Right hindlimb (tissue), 1 donor: ENCODE measurements at regions not wholly inside any gene's neighbourhood (a gene's known extent, or its start where the extent isn't known, plus 50 kb on each side); places are given as distances from the start of the nearest gene placed in this dataset.
A peak's percentile ranks its signal among the peaks of the same experiment; 100 is the strongest.

ENCODE experiments used
- DNase-seq: peaks from one replicate; pipeline ENCODE4 v3.0.0-alpha.2; 2018

DNA sequence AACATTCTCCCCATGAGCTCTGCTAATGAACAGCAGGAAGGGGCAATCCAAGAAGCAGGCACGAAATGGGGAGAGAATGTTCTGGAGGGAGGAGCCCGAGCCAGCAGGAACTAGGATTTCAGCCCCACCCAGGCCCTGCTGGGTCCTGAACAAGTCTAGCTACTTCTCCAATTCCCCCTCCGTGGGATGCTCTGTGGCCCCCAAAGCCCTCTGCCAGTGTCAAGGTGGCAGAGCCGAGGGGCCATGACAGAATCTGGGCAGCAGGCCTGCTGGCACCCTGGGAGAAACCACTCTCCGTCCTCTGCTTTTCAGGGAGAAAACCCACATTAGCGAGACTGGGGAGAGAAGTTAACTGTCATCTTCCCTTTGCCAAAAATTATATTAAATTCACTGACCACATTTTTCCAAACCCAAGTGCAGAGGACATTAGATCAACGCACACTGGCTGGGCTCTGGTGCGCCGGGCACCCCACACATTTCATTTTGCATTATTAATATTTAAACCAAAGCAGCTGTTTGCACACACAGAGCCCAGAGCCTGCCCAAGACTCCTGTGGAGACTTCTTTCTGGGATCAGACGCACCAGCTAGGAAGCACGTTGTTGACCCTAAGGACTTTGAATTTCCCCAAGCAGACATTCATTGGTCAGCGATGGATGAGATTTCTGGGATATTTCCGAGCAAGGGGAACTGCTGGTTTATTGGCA lies 80.2 kb upstream of the PKDCC start:
- DNase-seq = peak; percentile 85

DNA sequence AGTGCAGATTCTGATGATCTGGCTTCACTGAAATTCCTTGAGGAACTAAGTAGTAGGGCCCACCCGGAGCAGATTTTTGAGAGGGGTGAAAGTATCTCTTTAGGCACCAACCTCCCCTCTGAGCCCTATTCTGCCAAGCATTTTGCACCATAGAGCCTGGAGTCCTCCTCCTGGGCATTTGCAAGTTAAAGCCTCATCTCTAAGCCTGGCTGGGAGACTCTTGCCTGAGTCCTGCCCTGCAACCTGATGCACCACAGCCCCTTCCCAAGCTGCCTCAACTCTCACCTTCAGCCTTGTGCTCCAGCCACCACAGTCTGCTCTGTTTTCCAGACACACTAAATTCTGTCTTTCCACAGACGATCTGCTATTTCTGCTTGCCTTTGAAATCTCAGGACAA lies 79.6 kb upstream of the PKDCC start:
- DNase-seq = no peak

DNA sequence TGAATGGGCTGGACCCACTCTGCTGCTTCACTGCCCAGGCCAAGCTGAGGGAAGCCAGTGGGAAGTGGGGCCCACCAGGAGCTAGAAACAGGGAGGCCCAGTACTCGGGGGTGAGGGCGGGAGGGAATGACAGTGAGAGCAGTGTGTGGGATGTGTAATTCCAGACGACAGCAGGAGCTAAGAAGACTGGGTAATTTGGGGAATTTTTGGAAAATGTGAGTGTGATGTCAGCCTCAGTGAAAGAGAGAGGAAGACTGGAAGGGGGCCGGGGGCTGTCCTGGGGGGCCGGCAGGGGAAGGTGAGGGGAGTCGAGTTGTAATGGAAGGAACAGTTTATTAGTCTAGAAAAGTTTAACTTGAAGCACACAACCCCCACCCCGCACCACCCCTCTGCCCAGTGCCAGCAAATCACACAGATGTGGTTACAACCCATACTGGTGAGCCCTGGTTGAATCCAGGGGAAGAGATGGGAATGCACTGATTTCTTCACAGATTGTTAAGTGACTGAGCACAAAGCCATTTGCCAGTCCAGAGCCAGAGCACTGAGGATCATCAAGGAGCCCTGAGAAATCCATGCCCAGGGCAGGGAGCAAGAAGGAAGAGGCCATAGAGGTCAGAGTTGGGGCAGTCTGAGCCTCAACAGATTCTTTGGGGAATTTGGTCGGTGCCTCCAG lies 76.7 kb upstream of the PKDCC start:
- peak; percentile 64 for DNase-seq

DNA sequence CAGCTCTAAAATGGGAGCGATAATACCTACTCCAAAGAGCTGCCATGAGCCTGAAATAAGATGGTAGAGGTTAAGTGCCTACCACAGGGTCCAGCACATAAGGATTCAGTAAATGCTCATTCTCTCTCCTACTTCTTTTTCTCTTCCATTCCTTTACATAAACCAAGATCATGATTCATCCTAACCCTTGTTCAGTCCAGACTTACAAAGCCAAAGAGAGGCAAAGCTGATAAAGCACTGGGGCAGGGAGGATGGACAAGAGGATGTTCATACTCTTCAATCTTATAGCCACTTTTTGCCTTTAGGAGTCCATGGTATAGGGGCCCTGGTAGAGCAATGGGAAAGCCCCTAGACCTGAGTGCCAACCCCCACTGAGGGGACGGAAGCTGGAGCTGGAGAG lies 75.6 kb upstream of the PKDCC start:
- no peak for DNase-seq

DNA sequence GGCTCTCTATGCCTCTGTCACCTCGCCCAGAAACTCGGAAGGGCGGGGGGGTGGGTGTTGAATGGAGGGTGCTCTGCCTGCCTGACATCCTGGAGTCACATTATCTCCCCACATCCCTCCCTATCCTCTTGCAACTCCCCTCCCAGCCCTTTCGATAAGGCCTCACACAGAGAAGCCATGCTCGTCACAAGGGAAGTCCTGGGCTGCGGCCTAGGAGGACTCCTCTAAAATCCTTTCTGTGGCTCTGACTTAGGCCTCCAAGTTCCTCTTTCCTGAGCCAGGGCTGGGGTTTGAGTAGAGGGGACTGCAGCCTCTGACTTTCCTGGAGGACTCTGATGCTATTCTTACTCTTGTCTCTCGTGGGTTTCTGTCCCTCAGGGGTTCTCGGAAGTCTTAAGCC lies 75.0 kb upstream of the PKDCC start:
- no peak for DNase-seq

DNA sequence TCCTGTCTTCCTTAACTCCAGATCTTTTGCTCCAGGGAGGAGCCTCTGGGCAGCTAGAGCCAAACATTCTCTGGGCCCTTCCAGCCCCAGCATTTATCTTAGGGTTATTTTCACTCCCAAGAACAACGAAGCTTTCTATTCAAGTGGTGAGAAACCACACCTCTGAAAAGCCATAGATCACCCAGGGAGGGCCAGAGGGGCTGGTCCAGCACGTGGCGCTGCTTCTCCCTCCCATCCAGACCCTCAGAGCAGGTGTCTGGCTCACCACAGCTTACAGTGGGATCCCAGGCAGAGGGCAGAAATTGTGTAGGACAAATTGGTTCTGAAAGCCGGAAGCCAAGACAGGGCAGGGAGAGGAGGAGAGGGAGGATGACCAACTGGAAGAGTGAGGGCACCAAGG lies 74.0 kb upstream of the PKDCC start:
- DNase-seq = no peak

DNA sequence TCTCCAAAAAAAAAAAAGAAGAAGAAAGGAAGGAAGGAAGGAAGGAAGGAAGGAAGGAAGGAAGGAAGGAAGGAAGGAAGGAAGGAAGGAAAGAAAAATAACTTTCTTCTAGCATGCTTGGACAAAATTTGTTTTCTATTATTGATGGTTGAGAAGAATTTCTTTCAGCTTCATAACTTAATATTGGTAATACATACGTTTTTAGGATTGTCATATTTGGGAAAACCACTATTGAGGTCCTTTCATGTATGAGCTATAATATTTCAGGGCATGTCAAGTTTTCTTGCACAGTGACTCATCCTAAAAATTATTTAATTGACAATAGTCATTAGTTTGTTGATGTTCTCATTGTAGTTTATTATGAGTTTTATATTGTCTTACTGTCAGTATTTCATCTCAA lies 66.4 kb upstream of the PKDCC start:
- DNase-seq = no peak

DNA sequence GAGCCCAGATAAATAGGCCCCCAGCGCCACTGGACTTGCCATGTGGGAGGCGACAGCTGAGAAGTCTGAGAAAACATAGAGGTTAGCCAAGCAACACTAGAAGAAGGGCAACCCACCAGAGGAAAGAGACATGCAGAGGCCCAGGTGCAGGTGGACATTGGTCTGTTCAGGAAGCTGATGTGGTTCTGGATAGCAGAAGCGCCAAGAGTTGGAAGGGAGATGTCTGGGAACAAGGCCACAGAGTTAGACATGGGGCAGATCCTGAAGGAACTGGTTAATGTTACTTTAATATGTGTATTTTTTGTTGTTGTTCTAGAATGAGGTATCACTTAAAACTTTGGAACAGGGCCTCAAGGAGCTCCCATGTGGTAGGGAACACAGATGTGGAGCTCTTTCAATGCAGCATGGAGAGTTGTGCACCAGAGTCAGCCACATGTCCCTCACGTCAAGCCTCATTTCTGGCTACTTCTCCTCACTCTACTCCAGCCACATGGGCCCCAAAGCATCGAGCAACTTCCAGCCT lies 62.2 kb upstream of the PKDCC start:
- DNase-seq = no peak

DNA sequence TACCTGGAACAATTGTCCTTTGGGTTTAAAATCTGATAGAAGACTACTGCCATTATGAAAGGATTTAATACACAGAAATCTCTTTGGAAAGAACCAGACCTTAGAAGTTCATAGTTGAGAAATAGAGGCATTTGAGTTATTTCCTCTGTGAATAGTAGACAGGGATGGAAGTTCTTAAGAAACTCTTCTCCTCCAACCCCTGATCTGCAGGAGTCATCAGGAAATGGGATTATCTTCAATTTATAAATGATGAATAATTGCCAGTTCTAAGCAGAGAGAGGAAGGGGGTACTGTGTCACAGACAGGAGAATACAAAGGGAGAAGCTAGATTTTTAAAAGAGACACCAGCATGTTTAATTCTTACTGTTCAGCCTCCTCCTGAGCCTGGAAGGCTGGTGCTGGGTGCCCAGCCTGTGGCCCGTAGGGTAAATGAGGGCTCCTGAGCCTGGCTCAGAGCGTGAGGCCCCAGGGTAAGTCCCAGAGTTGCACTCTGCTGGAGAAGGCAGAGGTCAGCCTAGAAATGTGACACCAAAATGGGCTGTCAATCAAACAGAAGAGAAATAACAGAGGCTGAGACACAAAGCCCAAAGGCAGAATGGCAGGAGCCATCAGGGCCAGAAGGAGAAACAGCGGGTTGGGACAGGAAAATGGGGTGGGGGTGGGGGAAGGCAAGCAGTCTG lies 58.2 kb upstream of the PKDCC start:
- no peak for DNase-seq

DNA sequence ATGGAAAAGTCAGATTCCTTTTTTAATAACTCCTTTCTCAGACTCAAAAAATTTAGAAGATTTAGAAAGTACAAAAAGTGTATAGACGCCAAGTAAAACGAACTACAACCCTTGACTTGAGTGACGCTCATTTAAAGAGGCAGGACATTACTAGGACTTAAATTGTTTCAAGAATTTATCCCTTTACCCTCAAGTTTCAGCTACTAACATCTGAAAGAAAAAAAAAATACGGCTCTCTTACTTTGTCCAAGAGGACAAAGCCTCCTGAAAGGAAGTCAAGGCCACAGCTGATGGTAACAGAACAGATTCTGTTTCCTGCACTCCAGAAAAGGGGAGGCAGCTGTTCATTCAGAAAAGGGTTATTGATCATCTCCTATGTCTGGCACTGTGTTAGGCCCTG lies 57.6 kb upstream of the PKDCC start:
- DNase-seq = no peak

DNA sequence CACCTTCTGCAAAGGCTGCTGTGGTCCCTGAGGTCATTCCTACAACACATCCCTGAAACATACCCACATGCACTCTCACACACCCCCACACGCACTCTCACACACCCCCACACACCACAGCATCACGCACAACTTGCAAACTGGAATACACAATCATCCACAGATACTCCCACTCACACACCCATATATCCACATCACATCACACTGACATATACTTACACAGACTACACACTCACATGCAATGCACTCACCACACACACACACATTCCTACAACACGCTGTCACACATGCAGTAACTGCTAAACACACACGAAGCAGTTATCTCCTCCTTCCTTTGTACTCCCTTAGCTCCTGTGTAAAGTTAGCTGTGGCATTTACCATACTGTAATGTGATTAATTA lies 57.1 kb upstream of the PKDCC start:
- no peak for DNase-seq

DNA sequence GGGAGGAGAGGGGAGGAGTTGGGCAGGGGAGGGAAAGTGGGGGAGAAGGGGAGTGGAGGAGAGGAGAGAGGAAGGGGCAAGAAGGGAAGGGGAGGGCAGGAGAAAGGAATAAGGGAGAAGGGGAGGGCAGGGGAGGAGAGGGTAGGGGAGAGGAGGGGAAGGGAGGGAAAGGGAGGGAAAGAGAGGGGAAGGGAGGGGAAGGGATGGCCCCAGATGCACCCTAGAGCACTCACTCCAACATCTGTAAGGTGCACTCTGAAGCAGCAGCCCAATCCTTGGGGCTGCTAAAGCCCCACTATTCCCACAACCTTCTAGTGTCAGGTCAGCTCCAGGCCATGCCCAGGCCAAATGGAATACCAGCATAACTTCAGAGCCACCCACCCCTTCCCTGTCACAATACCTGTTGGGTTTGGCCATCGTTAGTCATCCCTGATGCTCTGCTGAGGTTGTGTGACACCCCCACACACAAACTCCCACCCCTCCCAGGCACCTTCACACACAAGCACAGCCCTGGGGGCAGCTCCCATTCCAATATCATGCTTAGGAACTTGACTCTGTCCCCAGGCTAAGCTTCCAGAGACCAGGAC lies 55.7 kb upstream of the PKDCC start:
- no peak for DNase-seq

DNA sequence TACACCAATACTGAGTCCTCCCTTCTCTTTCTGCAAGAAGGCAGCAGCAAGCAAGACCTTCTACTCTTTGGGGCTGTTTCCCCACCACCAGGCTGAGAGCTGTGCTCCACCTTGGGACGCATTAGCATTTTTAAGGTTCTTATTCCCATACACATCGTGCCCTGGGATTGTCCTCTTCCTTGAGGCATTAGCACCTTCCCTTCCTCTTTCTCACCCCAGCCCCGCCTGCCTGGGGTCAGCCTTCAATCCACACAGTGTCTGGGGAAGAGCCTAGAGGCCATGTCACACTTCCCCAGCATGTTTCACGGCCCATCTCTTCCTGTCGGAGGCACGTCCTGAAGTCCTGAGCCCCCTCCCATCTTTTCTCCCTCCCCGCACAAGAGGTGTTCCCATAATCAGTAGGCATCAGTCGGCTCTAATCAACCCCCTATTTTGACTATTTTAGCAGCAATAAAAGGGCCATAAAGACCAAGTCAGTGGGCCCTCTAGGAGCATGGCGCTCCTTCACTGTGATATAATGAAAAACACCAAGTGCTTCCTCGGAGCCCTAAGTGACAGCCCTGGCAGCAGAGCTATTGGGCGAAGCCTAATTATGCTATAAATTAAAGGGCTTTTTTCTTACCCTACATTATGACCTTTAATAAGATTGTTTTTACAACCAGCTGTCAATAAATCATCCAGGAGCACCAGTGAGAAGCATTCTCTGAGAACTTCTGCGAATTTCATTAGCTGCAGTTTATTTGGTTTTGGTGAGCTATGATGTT lies 55.0 kb upstream of the PKDCC start:
- no peak for DNase-seq

DNA sequence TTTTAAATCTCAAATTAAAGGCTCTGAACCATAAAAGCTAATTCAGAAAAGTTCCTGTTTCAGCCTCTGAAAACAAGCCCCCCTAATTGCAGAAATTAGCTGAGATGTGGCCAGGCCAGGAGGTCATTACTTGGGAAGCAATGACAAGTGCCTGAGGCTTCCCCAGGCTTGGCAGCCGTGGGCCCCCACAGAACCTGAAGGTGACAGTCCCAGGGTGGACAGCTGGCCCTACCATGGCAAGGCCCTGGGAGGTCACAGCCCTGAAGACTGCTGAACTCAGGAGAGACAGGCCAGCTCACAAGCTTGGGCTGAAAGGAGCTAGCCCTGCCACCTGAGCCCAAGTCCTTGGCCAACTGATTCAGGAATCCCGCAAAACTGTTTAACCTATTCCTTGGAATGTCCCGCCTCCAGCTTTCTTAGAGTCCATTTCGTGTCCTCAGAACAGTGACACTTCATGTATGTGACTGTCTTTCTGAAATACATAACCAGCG lies 54.3 kb upstream of the PKDCC start:
- no peak for DNase-seq

DNA sequence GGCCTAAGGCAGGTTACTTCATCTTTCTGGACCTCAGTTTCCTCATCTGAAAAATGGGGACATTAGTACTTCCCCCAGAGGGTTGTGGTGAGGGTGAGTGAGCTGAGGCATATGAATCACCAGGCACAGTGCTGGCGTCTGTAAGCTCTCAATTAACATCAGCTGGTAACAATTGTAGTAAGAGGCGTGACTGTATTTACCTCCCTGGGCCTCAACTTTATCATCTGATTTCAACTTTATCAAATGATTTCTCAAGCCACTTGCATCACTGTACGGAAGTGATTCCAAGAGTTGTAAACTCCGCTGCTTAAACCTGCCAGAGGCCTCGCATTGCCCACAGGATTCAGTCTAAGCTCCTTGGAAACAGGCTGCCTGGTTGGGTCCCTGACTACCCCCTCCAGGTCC lies 53.6 kb upstream of the PKDCC start:
- DNase-seq = no peak

DNA sequence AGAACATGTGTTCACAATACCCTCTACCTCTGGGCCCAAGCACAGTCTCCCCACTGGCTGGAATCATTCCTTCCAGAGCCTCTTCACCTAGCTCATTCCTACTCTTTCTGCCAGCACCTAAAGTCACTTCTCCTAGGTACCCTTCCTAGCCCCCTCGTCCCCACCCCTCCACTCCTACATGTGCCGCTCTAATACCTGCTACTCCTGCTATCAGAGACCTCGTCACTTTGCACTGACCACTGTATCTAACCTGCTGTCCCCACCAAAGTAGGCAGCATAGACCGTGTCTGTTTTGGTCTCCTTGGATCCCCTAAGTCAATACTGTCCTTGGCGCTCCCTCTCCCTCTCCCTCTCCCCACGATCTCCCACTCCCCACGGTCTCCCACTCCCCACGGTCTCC lies 53.2 kb upstream of the PKDCC start:
- no peak for DNase-seq

DNA sequence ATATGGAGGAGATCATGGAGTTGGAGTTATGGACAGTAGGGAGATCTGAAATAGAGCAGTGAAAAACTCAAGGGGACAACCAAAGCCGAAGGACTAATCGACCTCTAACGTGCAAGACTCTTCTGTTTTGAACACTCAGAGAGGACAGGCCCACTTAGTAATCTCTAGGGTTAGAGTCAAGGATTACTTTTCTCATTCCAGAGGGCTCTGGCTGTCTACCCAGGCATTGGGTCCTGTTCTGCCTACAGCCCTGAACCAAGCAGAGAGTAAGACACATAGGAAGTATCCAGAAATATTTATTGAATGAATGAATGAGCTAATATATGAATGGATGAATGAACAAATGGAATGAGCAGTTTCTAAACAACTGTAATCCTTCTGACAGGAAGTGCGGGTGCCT lies 50.3 kb upstream of the PKDCC start:
- DNase-seq = no peak
